Neutrophil (primary cell): ENCODE measurements at regions not wholly inside any gene's neighbourhood (a gene's known extent, or its start where the extent isn't known, plus 50 kb on each side); places are given as distances from the start of the nearest gene placed in this dataset.
"Not testable (repeated sequence)": the region's sequence is repeated elsewhere in the genome, so short reads cannot be mapped to it uniquely, and the experiment has no call there.

Source experiments
- H3K27ac ChIP-seq: fragments of 200-600 bp; sonication (generic); 2 replicates; pipeline ENCODE4 v1.5.1; 2016; ENCODE audit warnings: mild to moderate bottlenecking, moderate library complexity
- H3K27me3 ChIP-seq: fragments of 200-600 bp; sonication (generic); 2 replicates; pipeline ENCODE4 v1.6.0; 2016; ENCODE audit warnings: mild to moderate bottlenecking
- H3K36me3 ChIP-seq: fragments of 200-600 bp; sonication (generic); 2 replicates; pipeline ENCODE4 v1.5.1; 2017
- H3K4me1 ChIP-seq, 2 experiments: fragments of 200-600 bp in 1 of 2; sonication (generic) in 1 of 2; 1 replicate in 1 of 2; 2 replicates in 1 of 2; pipeline versions ENCODE4 v1.5.1 to v1.6.1; 2013 to 2016; ENCODE audit warnings: low read depth in 1 of 2, low read length in 1 of 2, mild to moderate bottlenecking in 1 of 2, moderate library complexity in 1 of 2; ENCODE audit not compliant: control insufficient read depth in 1 of 2, insufficient read depth in 1 of 2
- H3K4me3 ChIP-seq, 2 experiments: fragments of 200-600 bp in 1 of 2; sonication (generic) in 1 of 2; 1 replicate in 1 of 2; 2 replicates in 1 of 2; pipeline ENCODE4 v1.5.1; 2013 to 2016; ENCODE audit warnings: low read depth in 1 of 2, low read length in 1 of 2, mild to moderate bottlenecking in 1 of 2, moderate library complexity in 1 of 2
- H3K9me3 ChIP-seq: fragments of 200-600 bp; sonication (generic); 2 replicates; pipeline ENCODE4 v1.5.1; 2016
- TF ChIP-seq, protein P1 (sequence below): fragments of 200-600 bp; sonication (generic); IDR thresholded peaks from 2 replicates; pipeline ENCODE4 v1.5.1; 2016; ENCODE audit warnings: antibody characterized with exemption

DNA sequence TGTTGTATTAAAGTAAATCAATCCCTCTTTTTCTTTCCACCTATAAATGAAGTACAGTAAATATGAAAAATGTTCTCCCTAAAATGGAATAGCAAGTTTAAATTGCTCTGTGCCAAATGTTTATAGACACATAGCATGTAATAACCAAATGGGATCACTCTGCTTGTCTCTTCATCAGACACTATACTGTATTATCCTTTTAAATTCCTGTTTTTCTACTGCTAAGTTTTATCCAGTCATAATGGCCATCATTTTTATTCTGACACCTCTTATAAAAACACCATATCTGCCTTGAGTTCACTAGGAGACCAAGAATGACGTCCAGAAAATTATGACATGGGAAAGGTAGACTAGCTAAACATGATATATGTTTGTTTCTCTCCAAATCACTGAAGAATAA, 252.8 kb downstream of the CAAP1 start:
- Histone ChIP-seq H3K4me3 (no peak overlapping the region), H3K36me3 (no peaks in the 10 kb centered on the region), H3K27me3 (no peaks in the 10 kb centered on the region), H3K4me1 (no peaks in the 10 kb centered on the region), H3K9me3 (no peaks in the 10 kb centered on the region), H3K27ac (no peak overlapping the region)
- TF ChIP-seq, protein P1, sequence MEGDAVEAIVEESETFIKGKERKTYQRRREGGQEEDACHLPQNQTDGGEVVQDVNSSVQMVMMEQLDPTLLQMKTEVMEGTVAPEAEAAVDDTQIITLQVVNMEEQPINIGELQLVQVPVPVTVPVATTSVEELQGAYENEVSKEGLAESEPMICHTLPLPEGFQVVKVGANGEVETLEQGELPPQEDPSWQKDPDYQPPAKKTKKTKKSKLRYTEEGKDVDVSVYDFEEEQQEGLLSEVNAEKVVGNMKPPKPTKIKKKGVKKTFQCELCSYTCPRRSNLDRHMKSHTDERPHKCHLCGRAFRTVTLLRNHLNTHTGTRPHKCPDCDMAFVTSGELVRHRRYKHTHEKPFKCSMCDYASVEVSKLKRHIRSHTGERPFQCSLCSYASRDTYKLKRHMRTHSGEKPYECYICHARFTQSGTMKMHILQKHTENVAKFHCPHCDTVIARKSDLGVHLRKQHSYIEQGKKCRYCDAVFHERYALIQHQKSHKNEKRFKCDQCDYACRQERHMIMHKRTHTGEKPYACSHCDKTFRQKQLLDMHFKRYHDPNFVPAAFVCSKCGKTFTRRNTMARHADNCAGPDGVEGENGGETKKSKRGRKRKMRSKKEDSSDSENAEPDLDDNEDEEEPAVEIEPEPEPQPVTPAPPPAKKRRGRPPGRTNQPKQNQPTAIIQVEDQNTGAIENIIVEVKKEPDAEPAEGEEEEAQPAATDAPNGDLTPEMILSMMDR, result no peak

DNA sequence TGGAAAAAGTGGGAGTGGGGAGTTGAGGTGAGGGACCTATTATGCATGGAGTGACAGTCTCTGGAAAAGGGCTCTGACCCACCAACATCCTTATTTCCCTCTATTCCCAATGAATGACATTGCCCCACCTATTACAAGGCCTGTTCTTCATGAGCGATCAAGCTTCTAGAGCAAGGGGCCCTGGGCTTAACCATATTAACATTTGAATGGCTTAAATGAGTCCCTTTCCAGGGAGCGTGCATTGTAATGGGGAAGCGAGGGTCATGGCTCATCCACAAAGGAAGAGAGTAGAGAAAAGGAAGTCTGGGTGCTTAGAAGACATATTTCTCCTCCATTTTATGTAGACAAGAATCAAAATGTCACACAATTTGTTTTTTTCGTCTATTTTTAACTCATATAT, 255.5 kb downstream of the CAAP1 start:
- H3K27ac ChIP-seq, result no peak overlapping the region
- H3K27me3 ChIP-seq, result no peaks in the 10 kb centered on the region
- H3K9me3 ChIP-seq, result no peaks in the 10 kb centered on the region
- H3K36me3 ChIP-seq, result no peaks in the 10 kb centered on the region
- TF ChIP-seq, protein P1, result no peak
- no peaks in the 10 kb centered on the region for H3K4me1 ChIP-seq
- H3K4me3 ChIP-seq, result no peak overlapping the region

DNA sequence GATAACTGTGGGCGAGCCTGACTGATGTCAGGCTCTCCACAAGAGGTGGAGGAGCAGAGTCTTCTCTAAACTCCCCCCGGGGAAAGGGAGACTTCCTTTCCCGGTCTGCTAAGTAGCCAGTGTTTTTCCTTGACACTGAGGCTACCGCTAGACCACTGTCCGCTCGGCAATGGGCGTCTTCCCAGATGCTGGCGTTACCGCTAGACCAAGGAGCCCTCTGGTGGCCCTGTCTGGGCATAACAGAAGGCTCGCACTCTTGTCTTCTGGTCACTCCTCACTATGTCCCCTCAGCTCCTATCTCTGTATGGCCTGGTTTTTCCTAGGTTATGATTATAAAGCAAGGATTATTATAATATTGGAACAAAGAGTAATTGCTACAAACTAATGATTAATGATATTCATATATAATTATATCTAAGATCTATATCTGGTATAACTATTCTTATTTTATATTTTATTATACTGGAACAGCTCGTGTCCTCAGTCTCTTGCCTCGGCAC, 278.7 kb downstream of the CAAP1 start:
- H3K27me3 ChIP-seq, H3K9me3 ChIP-seq, H3K4me3 ChIP-seq, H3K27ac ChIP-seq, H3K4me1 ChIP-seq, H3K36me3 ChIP-seq: not testable (repeated sequence)

DNA sequence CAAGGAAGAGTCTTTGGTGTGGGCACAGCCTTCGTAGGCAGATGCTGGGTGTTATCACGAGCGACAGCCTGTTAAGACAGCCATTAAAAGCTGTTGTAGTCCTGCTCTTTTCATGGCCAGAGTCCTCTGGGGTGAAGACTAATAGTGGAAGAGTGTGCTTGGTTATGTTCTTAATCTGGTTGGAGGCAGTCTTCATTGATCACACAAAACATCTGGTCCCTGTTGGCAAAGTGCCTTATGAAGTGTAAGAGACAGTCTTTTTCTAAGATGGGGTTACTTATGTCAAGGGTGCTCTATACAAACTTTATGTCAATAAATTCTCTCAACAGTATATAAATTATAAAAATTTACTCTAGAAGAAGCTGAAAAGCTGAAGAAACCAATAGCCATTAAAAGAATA, 280.4 kb downstream of the CAAP1 start:
- Histone ChIP-seq H3K4me3 (no peak overlapping the region), H3K36me3 (no peaks in the 10 kb centered on the region), H3K4me1 (no peaks in the 10 kb centered on the region), H3K9me3 (no peaks in the 10 kb centered on the region), H3K27ac (no peak overlapping the region), H3K27me3 (no peaks in the 10 kb centered on the region)
- TF ChIP-seq, protein P1, result no peak

DNA sequence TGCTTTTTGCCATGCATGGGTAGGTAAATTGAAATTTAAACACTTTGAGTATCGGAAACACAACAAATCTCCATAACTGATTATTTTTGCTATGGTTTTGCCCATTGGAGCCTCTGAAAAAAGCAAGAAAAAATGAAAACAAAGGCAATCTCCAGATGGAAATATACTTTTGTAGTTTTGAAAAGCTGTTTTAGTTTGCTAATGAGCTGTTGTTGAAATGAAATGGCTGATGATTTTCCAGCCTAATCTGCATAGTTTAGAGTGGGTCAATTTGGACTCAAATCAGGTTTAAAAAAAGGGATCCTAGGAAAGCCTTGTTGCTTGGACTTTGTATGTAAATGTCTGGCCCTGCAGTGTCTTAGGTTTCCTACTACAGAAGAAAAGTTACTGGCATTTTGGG, 285.8 kb downstream of the CAAP1 start:
- TF ChIP-seq, protein P1, result no peak
- Histone ChIP-seq H3K27me3 (no peaks in the 10 kb centered on the region), H3K9me3 (no peaks in the 10 kb centered on the region), H3K36me3 (no peaks in the 10 kb centered on the region), H3K27ac (no peak overlapping the region), H3K4me1 (no peaks in the 10 kb centered on the region), H3K4me3 (no peak overlapping the region)

DNA sequence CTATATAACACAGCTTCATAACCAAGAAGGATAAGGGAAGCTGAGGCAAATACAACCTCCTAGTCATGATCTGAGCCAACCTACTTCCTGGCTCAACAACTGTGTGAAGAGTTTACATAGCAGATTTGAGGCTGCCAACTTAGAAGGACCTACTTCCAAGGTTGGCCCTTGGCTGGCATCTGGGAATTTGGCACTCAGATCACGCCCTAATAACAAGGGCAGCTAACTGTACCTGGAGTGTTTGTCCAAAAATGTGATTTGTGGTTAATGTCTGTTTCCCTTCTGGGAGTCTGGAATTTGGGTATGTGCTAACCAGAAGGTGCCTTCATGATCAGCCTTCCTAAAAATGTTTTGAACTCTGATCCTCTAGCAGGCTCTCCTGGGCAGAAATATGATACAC, 287.2 kb downstream of the CAAP1 start:
- Histone ChIP-seq H3K9me3 (no peaks in the 10 kb centered on the region), H3K27me3 (no peaks in the 10 kb centered on the region), H3K36me3 (no peaks in the 10 kb centered on the region), H3K27ac (no peak overlapping the region), H3K4me1 (no peaks in the 10 kb centered on the region), H3K4me3 (no peak overlapping the region)
- TF ChIP-seq, protein P1, result no peak
